A549 (cell line): ENCODE measurements at regions not wholly inside any gene's neighbourhood (a gene's known extent, or its start where the extent isn't known, plus 50 kb on each side); places are given as distances from the start of the nearest gene placed in this dataset.

Experiments used
- BCL3 ChIP-seq: fragments of >200 bp; sonication (Bioruptor Twin); formaldehyde crosslinking; IDR thresholded peaks from 3 replicates; pipeline ENCODE4 v1.6.1; 2016
- ESRRA ChIP-seq: fragments of 150-350 bp; IDR thresholded peaks from 2 replicates; pipeline ENCODE4 v1.6.1; 2014; ENCODE audit warnings: mild to moderate bottlenecking, low read length, borderline replicate concordance
- KDM1A ChIP-seq: fragments of 200-600 bp; sonication (generic); IDR thresholded peaks from 2 replicates; pipeline ENCODE4 v1.6.1; 2016; ENCODE audit warnings: low read depth, mild to moderate bottlenecking
- MAFK ChIP-seq: fragments of 450-650 bp; IDR thresholded peaks from 2 replicates; pipeline ENCODE4 v1.6.1; 2014; ENCODE audit not compliant: partially characterized antibody
- NFE2L2 ChIP-seq: fragments of 150-350 bp; conservative IDR thresholded peaks from 2 replicates; pipeline ENCODE4 v1.6.1; 2014; ENCODE audit warnings: low read length
- PBX3 ChIP-seq: IDR thresholded peaks from 2 replicates; pipeline ENCODE4 v1.6.1; 2012
- POLR2A ChIP-seq: IDR thresholded peaks from 2 replicates; pipeline ENCODE4 v1.6.1; 2012; ENCODE audit warnings: mild to moderate bottlenecking, low read length
- POLR2AphosphoS2 ChIP-seq: conservative IDR thresholded peaks from 2 replicates; pipeline ENCODE4 v1.6.1; 2012; ENCODE audit warnings: low read length, improper control_type of control experiment, inconsistent platforms
- RCOR1 ChIP-seq: fragments of 150-350 bp; IDR thresholded peaks from 2 replicates; pipeline ENCODE4 v1.6.1; 2014; ENCODE audit warnings: antibody characterized with exemption, low read length, low read depth
- RFX5 ChIP-seq: fragments of 450-650 bp; IDR thresholded peaks from 2 replicates; pipeline ENCODE4 v1.7.1; 2014; ENCODE audit warnings: antibody characterized with exemption, mild to moderate bottlenecking, moderate library complexity
- ZSCAN20 ChIP-seq: fragments of 250-450 bp; sonication (Bioruptor Pico); IDR thresholded peaks from 2 replicates; pipeline ENCODE4 v1.8.0; 2022; ENCODE audit warnings: mild to moderate bottlenecking, moderate library complexity
- TF ChIP-seq, protein P1 (sequence below): fragments of >200 bp; sonication (Bioruptor Twin); formaldehyde crosslinking; IDR thresholded peaks from 3 replicates; pipeline ENCODE4 v1.5.1; 2016
- TF ChIP-seq, protein P2 (sequence below): fragments of 450-650 bp; IDR thresholded peaks from 2 replicates; pipeline ENCODE4 v1.6.1; 2014; ENCODE audit warnings: antibody characterized with exemption
- TF ChIP-seq, protein P3 (sequence below): fragments of 200-600 bp; sonication (generic); IDR thresholded peaks from 2 replicates; pipeline ENCODE4 v1.6.1; 2016; ENCODE audit warnings: antibody characterized with exemption, mild to moderate bottlenecking, moderate library complexity

DNA sequence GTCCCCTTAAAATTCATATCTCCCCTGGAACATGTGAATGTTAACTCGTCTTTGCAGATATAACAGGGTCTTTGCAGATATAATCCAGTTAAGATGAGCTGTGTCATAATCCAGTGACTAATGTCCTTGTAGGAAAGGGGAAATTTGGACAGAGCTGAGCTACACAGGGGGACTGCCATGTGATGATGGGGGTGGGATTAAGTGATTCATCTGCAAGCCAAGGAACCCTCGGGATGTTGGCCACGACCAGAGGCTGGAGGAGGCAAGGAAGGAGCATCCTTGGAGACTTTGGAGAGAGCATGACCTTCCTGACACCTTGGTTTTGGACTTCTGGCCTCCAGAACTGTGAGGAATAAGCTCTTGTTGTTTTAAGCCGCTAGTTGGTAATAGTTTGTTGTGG is 153.9 kb upstream of the PCBD1 start:
- TF ChIP-seq, protein P1, sequence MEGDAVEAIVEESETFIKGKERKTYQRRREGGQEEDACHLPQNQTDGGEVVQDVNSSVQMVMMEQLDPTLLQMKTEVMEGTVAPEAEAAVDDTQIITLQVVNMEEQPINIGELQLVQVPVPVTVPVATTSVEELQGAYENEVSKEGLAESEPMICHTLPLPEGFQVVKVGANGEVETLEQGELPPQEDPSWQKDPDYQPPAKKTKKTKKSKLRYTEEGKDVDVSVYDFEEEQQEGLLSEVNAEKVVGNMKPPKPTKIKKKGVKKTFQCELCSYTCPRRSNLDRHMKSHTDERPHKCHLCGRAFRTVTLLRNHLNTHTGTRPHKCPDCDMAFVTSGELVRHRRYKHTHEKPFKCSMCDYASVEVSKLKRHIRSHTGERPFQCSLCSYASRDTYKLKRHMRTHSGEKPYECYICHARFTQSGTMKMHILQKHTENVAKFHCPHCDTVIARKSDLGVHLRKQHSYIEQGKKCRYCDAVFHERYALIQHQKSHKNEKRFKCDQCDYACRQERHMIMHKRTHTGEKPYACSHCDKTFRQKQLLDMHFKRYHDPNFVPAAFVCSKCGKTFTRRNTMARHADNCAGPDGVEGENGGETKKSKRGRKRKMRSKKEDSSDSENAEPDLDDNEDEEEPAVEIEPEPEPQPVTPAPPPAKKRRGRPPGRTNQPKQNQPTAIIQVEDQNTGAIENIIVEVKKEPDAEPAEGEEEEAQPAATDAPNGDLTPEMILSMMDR, result no peak
- TF ChIP-seq ESRRA, result no peak
- TF ChIP-seq RCOR1, result no peak
- no peak for TF ChIP-seq ZSCAN20 (CRISPR knock-in tag)
- TF ChIP-seq MAFK, result no peak
- TF ChIP-seq BCL3, result no peak
- TF ChIP-seq, protein P2, sequence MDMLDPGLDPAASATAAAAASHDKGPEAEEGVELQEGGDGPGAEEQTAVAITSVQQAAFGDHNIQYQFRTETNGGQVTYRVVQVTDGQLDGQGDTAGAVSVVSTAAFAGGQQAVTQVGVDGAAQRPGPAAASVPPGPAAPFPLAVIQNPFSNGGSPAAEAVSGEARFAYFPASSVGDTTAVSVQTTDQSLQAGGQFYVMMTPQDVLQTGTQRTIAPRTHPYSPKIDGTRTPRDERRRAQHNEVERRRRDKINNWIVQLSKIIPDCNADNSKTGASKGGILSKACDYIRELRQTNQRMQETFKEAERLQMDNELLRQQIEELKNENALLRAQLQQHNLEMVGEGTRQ, result no peak
- TF ChIP-seq, protein P3, sequence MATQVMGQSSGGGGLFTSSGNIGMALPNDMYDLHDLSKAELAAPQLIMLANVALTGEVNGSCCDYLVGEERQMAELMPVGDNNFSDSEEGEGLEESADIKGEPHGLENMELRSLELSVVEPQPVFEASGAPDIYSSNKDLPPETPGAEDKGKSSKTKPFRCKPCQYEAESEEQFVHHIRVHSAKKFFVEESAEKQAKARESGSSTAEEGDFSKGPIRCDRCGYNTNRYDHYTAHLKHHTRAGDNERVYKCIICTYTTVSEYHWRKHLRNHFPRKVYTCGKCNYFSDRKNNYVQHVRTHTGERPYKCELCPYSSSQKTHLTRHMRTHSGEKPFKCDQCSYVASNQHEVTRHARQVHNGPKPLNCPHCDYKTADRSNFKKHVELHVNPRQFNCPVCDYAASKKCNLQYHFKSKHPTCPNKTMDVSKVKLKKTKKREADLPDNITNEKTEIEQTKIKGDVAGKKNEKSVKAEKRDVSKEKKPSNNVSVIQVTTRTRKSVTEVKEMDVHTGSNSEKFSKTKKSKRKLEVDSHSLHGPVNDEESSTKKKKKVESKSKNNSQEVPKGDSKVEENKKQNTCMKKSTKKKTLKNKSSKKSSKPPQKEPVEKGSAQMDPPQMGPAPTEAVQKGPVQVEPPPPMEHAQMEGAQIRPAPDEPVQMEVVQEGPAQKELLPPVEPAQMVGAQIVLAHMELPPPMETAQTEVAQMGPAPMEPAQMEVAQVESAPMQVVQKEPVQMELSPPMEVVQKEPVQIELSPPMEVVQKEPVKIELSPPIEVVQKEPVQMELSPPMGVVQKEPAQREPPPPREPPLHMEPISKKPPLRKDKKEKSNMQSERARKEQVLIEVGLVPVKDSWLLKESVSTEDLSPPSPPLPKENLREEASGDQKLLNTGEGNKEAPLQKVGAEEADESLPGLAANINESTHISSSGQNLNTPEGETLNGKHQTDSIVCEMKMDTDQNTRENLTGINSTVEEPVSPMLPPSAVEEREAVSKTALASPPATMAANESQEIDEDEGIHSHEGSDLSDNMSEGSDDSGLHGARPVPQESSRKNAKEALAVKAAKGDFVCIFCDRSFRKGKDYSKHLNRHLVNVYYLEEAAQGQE, result no peak
- TF ChIP-seq POLR2AphosphoS2, result no peak
- TF ChIP-seq POLR2A, result no peak
- TF ChIP-seq NFE2L2, result no peak
- no peak for TF ChIP-seq RFX5
- no peak for TF ChIP-seq PBX3
- no peak for TF ChIP-seq KDM1A
